ENCODE measurements at regions not wholly inside any gene's neighbourhood (a gene's known extent, or its start where the extent isn't known, plus 50 kb on each side); places are given as distances from the start of the nearest gene placed in this dataset.

GRCh38 chr6:84467296-84467695 lies 239.9 kb upstream of the CEP162 start:
- TF ChIP-seq CTCF (conservative IDR thresholded peaks at IDR 0.05): no peak
- H3K9me3 Mint-ChIP-seq: no peaks in the 10 kb centered on the region
- no peaks in the 10 kb centered on the region for H3K36me3 Mint-ChIP-seq (ENCODE audit: low read depth)
- H3K27ac ChIP-seq (ENCODE audit: low read depth, low read length): no peak overlapping the region
- H3K27ac Mint-ChIP-seq: no peak overlapping the region
- H3K4me3 ChIP-seq (ENCODE audit: low read length): no peak overlapping the region
- H3K4me3 Mint-ChIP-seq: no peak overlapping the region
- H3K9ac ChIP-seq (ENCODE audit: extremely low read depth, low read length, poor library complexity, severe bottlenecking): no peak overlapping the region
- peaks cover 30% of the 10 kb centered on the region for H3K4me1 Mint-ChIP-seq
- peaks cover 5% of the 10 kb centered on the region for H3K4me1 ChIP-seq (ENCODE audit: control insufficient read depth, insufficient read depth, low read length)
- no peaks in the 10 kb centered on the region for H3K27me3 ChIP-seq (ENCODE audit: control insufficient read depth, insufficient read depth, low read length, poor library complexity, severe bottlenecking)
- no peaks in the 10 kb centered on the region for H3K9me3 ChIP-seq (ENCODE audit: control insufficient read depth, low read length)
- no peaks in the 10 kb centered on the region for H3K36me3 ChIP-seq (ENCODE audit: control insufficient read depth, insufficient read depth, low read length)
- no peaks in the 10 kb centered on the region for H3K27me3 Mint-ChIP-seq (ENCODE audit: insufficient read depth)
- DNase-seq: no peak

GRCh38 chr6:84466511-84466910 lies 239.1 kb upstream of the CEP162 start:
- Mint-ChIP-seq H3K9me3 (no peaks in the 10 kb centered on the region), H3K27me3 (ENCODE audit: insufficient read depth) (no peaks in the 10 kb centered on the region), H3K36me3 (ENCODE audit: low read depth) (no peaks in the 10 kb centered on the region), H3K4me1 (peaks cover 30% of the 10 kb centered on the region), H3K4me3 (no peak overlapping the region), H3K27ac (peak overlapping the region; percentile 72)
- Histone ChIP-seq H3K36me3 (ENCODE audit: control insufficient read depth, insufficient read depth, low read length) (no peaks in the 10 kb centered on the region), H3K4me1 (ENCODE audit: control insufficient read depth, insufficient read depth, low read length) (peaks cover 5% of the 10 kb centered on the region), H3K27ac (ENCODE audit: low read depth, low read length) (no peak overlapping the region), H3K9ac (ENCODE audit: extremely low read depth, low read length, poor library complexity, severe bottlenecking) (no peak overlapping the region), H3K4me3 (ENCODE audit: low read length) (no peak overlapping the region), H3K27me3 (ENCODE audit: control insufficient read depth, insufficient read depth, low read length, poor library complexity, severe bottlenecking) (no peaks in the 10 kb centered on the region), H3K9me3 (ENCODE audit: control insufficient read depth, low read length) (no peaks in the 10 kb centered on the region)
- DNase-seq: peak; percentile 71
- WGBS, 2 experiments (ENCODE audit: insufficient coverage in 1 of 2, insufficient read length in 1 of 2): 59 to 63% methylated on average over 4 of the region's 4 CpGs
- no peak for TF ChIP-seq CTCF (conservative IDR thresholded peaks at IDR 0.05)

GRCh38 chr6:84464471-84464870 lies 237.0 kb upstream of the CEP162 start:
- Histone ChIP-seq H3K27me3 (ENCODE audit: control insufficient read depth, insufficient read depth, low read length, poor library complexity, severe bottlenecking) (no peaks in the 10 kb centered on the region), H3K27ac (ENCODE audit: low read depth, low read length) (no peak overlapping the region), H3K36me3 (ENCODE audit: control insufficient read depth, insufficient read depth, low read length) (no peaks in the 10 kb centered on the region), H3K4me1 (ENCODE audit: control insufficient read depth, insufficient read depth, low read length) (peaks cover 8% of the 10 kb centered on the region), H3K4me3 (ENCODE audit: low read length) (no peak overlapping the region), H3K9me3 (ENCODE audit: control insufficient read depth, low read length) (no peaks in the 10 kb centered on the region), H3K9ac (ENCODE audit: extremely low read depth, low read length, poor library complexity, severe bottlenecking) (no peak overlapping the region)
- no peaks in the 10 kb centered on the region for H3K36me3 Mint-ChIP-seq (ENCODE audit: low read depth)
- no peak overlapping the region for H3K27ac Mint-ChIP-seq
- peaks cover 40% of the 10 kb centered on the region for H3K4me1 Mint-ChIP-seq
- no peaks in the 10 kb centered on the region for H3K9me3 Mint-ChIP-seq
- WGBS, 2 experiments (ENCODE audit: insufficient coverage in 1 of 2, insufficient read length in 1 of 2): 86% methylated on average over 2 of the region's 2 CpGs; no CpG with 5 or more reads in 1 of the 2 experiments
- TF ChIP-seq CTCF (conservative IDR thresholded peaks at IDR 0.05): no peak
- H3K4me3 Mint-ChIP-seq: no peak overlapping the region
- H3K27me3 Mint-ChIP-seq (ENCODE audit: insufficient read depth): no peaks in the 10 kb centered on the region
- DNase-seq: no peak
